GM19099 (cell line): ENCODE measurements at regions not wholly inside any gene's neighbourhood (a gene's known extent, or its start where the extent isn't known, plus 50 kb on each side); places are given as distances from the start of the nearest gene placed in this dataset.

Source experiments
- POLR2A ChIP-seq: IDR thresholded peaks from 3 replicates; pipeline ENCODE4 v1.6.1; 2011; ENCODE audit warnings: low read depth; ENCODE audit not compliant: insufficient read length; ENCODE audit errors: extremely low read depth

DNA sequence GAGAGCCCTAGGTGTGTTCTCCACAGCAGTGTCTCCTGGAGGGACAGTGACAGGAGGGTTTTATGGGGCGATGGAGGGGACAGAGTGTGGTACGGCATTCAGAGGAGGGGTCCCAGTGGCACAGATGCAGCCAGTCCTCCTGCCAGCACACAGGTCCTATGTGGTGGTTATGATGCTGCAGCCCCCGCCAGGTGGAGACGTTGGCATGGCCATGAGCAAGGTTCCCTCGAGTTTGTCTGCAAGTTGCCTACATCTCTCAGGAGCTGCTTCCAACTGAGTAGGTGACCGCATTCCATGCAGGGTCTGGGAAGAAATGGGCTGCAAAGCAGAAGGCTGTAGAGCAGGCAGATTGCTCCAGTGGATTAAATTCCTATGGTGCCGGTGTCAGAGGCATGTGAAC lies 646.0 kb downstream of the TBC1D22A start:
- TF ChIP-seq POLR2A, result no peak

DNA sequence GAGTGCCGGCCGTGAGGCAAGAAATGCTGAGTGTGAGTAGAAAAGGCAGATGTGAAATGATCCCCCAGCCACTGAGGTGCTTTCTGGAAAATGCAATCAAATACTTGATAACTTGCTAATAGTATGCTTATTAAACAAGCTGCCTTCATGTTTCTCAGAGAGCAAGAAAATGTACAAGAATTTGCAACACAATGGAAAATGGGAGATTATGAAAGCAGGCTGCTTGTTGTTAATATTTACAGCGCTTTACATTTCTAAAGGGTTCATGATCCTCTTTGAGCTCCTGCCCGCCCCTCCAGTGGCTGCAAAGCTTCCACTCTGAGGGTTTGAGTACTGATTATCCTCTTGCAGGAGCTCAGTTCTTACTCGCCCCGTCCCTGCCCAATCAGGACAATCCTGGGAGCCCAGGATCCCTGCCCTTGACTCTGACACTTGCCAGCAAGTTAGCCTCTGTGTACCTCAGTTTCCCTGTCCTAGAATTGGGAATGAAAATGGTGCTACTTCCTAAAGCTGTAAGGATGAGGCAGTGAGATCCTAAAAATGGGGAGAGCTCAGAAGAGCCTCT lies 645.1 kb downstream of the TBC1D22A start:
- TF ChIP-seq POLR2A, result no peak

DNA sequence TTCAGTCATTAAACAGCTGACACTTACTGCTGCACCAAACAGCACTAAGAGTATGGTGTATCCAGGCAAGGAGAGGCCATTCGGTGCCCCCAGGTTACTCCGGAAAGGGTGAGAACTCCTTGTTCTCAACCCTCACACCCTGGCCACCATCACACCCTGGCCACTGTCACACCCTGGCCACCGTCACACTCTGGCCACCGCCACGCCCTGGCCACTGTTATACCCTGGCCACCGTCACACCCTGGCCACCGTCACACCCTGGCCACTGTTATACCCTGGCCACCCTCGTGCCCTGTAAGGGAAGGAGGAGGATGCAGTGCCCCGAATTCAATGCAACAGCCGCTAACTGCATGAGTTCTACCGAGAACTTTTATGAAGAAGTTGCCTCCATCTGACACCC lies 644.4 kb downstream of the TBC1D22A start:
- TF ChIP-seq POLR2A, result no peak

GRCh38 chr22:47406180-47406834 lies 643.9 kb downstream of the TBC1D22A start:
- TF ChIP-seq POLR2A, result no peak

GRCh38 chr22:47402876-47403525 lies 640.6 kb downstream of the TBC1D22A start:
- TF ChIP-seq POLR2A, result no peak

DNA sequence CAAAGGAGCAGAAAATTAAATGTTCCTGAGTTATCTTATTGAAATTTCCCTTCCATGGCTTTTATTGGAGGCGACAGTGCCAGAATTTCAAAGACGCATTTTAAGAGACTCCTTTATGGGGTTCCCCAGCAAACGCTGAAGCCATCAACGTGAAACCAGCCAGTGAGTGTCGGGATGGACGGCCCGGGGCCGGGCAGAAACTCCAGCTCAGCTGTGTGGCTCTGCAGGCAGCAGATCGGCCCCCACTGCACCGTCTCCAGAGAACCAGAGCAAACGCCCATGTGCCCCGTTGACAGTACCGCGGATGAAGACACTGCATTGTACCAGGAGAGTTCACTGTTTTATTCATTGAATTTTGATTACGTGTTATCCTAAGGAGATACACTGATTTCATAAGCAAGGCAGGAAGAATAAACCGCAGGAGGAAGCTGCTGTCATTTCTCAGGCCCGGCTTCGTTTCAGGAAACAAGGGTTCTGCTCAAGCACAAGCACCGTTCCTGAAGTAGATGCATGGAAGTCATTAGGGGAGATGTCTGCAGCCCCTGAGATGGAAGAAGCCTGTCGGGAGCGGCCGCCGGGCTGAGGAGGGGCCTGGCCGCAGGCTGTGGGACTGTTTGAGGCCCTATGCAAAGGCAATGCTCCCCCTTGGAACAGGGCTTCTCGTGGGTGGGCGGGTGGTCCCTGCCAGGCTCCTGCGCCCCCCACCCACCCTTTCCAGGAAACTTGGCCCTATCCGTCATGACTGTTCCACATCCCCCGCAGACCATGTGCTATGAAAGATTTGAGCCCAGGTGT lies 639.7 kb downstream of the TBC1D22A start:
- no peak for TF ChIP-seq POLR2A

- TF ChIP-seq POLR2A, result no peak
Observed at GRCh38 chr22:47401592-47401898, 639.1 kb downstream of the TBC1D22A start.

DNA sequence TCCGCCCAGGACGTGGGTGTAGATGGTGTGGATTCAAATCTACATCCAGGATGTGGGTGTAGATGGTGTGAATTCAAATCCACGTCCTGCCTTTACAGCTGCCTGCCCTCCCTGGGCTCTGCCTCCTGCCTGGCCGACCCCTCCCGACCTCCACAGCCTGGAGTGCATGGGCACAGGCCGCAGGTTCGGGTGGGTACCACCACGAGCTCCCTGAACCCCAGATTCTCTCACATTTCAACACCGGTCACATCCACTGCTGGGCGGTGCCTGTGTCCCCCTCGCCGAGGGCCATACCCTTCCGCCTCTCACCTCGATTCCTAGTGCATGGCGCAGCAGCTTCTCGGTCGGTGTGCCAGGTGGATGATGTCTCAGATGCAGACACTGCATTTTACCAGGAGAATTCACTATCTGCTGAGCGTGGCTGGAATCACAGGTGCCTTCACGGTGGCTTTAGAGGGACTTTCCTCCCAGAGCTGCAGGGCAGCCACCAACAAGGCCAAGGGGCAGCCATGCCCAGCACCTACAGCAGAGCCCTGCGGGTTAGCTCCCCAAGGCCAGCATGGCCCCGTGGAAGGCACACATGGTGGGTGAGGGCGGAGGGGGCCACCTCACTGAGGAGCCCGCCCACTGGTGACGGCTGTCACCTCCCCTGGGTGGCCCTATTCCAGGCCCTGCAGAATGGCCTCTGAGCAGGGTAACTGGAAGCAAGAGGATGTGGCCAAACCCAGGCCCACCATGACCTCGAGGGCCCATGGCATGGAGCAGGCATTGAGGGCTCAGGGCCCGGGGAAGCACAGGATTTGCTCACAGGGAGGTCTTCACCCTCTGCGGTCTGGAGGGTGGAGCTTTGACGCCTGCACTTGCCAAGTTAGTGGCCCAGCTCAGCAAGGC lies 638.5 kb downstream of the TBC1D22A start:
- no peak for TF ChIP-seq POLR2A

GRCh38 chr22:47398921-47399790 lies 636.7 kb downstream of the TBC1D22A start:
- no peak for TF ChIP-seq POLR2A

GRCh38 chr22:47398491-47398890 lies 636.0 kb downstream of the TBC1D22A start:
- no peak for TF ChIP-seq POLR2A

DNA sequence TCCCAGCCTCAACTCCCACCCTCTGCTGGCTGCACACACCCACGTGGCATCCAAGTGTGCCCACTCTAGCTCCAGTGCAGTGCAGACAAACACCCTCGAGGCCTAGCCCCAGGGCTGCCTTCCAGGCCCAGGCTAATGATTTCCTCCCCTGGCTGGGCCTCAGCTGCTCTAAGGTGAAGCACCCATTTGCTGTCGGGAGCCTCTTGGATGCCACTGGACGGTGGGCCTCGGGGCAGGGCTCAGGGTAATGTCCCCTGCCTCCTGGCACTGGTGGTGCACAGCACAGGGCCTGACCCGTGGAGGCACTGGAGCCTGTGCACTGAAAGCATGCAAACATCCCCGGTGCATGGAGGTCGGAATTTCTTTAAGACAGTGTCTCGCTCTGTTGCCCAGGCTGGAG lies 635.2 kb downstream of the TBC1D22A start:
- no peak for TF ChIP-seq POLR2A

DNA sequence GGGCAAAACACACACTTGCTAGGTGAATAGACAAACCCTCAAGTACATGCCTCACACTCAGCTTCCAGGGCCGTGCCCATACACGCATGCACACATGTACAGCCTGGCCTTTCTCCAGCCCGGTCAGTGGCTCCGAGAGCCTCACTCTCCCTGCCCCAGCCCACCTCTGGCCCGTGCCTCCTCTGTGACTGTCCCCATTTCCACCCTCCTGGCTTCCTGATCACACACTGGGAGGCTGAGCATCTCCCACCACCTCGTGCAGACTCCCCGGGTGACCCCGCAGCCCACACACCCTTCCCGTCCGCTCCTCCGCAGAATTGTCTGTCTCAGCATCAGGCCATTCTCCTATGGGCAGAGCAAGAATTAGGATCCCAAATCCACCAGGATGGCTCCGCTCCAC lies 634.1 kb downstream of the TBC1D22A start:
- no peak for TF ChIP-seq POLR2A

- TF ChIP-seq POLR2A, result no peak
Observed at GRCh38 chr22:47396105-47396504, 633.7 kb downstream of the TBC1D22A start.

- no peak for TF ChIP-seq POLR2A
Observed at GRCh38 chr22:47395481-47395880, 633.0 kb downstream of the TBC1D22A start.
